ENCODE measurements at regions not wholly inside any gene's neighbourhood (a gene's known extent, or its start where the extent isn't known, plus 50 kb on each side); places are given as distances from the start of the nearest gene placed in this dataset.
"Not testable (repeated sequence)": the region's sequence is repeated elsewhere in the genome, so short reads cannot be mapped to it uniquely, and the experiment has no call there.

DNA sequence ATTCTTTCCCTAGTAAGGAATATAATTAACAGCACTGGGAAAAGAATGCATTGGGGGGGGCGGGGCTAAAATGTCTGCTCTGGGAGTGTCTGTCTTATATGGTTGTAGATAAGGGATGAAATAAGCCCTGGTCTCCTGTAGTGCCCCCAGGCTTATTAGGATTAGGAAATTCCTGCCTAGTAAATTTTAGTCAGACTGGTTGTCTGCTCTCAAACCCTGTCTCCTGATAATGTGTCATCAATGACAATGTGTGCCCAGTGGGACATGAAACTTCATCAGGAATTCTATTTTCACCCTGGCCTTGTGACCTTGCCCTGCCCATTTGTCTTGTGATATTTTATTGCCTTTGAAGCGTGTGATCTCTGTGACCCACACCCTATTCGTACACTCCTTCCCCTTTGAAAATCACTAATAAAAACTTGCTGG is 61.9 kb upstream of the UGT2B7 start:
- H4K20me1 ChIP-seq (ENCODE audit: insufficient read depth); H3K4me3 ChIP-seq (ENCODE audit: low read depth in 2 of 2, low read length in 1 of 2); H3K36me3 ChIP-seq (replicated peaks in 1 of 2; ENCODE audit: control insufficient read depth in 1 of 2, insufficient read depth in 2 of 2, low read length in 1 of 2); POLR2A ChIA-PET; H3F3A ChIP-seq (replicated peaks; ENCODE audit: insufficient read depth); H3K9me3 ChIP-seq; CTCF ChIA-PET; H3K79me2 ChIP-seq (ENCODE audit: insufficient read depth); H3K27ac ChIP-seq (ENCODE audit: low read depth in 2 of 2, low read length in 1 of 2); H2AFZ ChIP-seq (ENCODE audit: low read depth); H3K4me1 ChIP-seq (ENCODE audit: control insufficient read depth in 1 of 2, insufficient read depth in 2 of 2, low read depth in 1 of 2, low read length in 1 of 2); H3K9me2 ChIP-seq; H3K9ac ChIP-seq; DNase-seq; H3K27me3 ChIP-seq (ENCODE audit: insufficient read depth); H3K4me2 ChIP-seq: not testable (repeated sequence)
- 2% methylated on average over 3 of the region's 3 CpGs for WGBS (ENCODE audit: low lambda C conversion rate)

DNA sequence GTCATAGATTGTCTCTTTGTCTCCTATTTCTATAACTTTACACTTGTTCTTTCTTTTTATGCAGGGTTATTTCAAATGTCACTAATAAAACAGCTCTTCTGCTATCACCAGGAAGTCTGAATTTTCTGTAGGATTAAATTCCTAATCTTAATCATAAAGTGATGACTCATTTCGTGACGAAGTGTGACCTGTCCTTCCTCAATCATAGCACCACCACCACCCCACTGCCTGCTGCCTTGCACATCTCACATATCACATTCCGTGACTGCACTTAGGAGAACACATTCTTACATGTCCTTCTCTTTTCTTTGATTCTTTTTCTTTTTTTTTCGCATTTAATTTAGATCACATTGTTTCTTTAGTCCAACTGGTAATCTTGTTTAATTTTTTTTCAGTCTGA is 57.7 kb upstream of the UGT2B7 start:
- CTCF ChIA-PET = no interaction called here
- TF ChIP-seq SMC3 (IDR thresholded peaks at IDR 0.05; ENCODE audit: low read depth, low read length) (no peak), JUND (IDR thresholded peaks at IDR 0.05) (no peak), SIN3A (IDR thresholded peaks at IDR 0.05; ENCODE audit: borderline replicate concordance, low read depth, low read length) (no peak)
- Histone ChIP-seq H3K79me2 (ENCODE audit: insufficient read depth) (no peaks in the 10 kb centered on the region), H3K36me3 (replicated peaks in 1 of 2; ENCODE audit: control insufficient read depth in 1 of 2, insufficient read depth in 2 of 2, low read length in 1 of 2) (no peaks in the 10 kb centered on the region), H4K20me1 (ENCODE audit: insufficient read depth) (no peaks in the 10 kb centered on the region), H2AFZ (ENCODE audit: low read depth) (no peak overlapping the region), H3F3A (replicated peaks; ENCODE audit: insufficient read depth) (no peaks in the 10 kb centered on the region), H3K9me2 (no peaks in the 10 kb centered on the region), H3K27me3 (ENCODE audit: insufficient read depth) (no peaks in the 10 kb centered on the region), H3K4me3 (ENCODE audit: low read depth in 2 of 2, low read length in 1 of 2) (no peak overlapping the region), H3K9ac (no peak overlapping the region), H3K9me3 (no peaks in the 10 kb centered on the region; the same call in 1 of the 2 replicates), H3K4me1 (ENCODE audit: control insufficient read depth in 1 of 2, insufficient read depth in 2 of 2, low read depth in 1 of 2, low read length in 1 of 2) (no peaks in the 10 kb centered on the region), H3K4me2 (no peak overlapping the region), H3K27ac (ENCODE audit: low read depth in 2 of 2, low read length in 1 of 2) (no peak overlapping the region)
- no peak for DNase-seq
- POLR2A ChIA-PET = no interaction called here
- WGBS (ENCODE audit: low lambda C conversion rate) = 5% methylated on average over 4 of the region's 4 CpGs

DNA sequence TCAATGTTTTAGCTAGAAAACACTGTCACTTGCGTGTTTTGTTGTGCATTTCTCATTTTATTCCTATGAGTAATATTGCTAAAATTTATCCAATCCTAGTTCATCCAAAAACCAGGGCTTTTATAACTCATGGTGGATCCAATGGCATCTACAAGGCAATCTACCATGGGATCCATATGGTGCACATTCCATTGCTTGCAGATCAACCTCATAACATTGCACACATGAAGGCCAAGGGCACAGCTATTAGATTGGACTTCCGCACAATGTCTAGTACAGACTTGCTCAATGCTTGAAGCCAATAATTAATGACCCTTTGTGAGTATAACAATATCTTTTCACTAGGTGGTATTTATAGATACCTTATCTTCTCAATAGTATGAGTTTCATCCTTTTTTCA is 57.2 kb upstream of the UGT2B7 start:
- H3K4me3 ChIP-seq (ENCODE audit: low read depth in 2 of 2, low read length in 1 of 2) = no peak overlapping the region
- no peaks in the 10 kb centered on the region for H3F3A ChIP-seq (replicated peaks; ENCODE audit: insufficient read depth)
- ChIA-PET CTCF (no interaction called here), POLR2A (no interaction called here)
- 18% methylated on average over 2 of the region's 2 CpGs for whole genome bisulfite sequencing (ENCODE audit: low lambda C conversion rate)
- no peak overlapping the region for H3K27ac ChIP-seq (ENCODE audit: low read depth in 2 of 2, low read length in 1 of 2)
- no peaks in the 10 kb centered on the region for H3K9me2 ChIP-seq
- no peaks in the 10 kb centered on the region for H3K27me3 ChIP-seq (ENCODE audit: insufficient read depth)
- no peak overlapping the region for H3K9ac ChIP-seq
- no peak overlapping the region for H3K4me2 ChIP-seq
- H3K36me3 ChIP-seq (replicated peaks in 1 of 2; ENCODE audit: control insufficient read depth in 1 of 2, insufficient read depth in 2 of 2, low read length in 1 of 2) = no peaks in the 10 kb centered on the region
- H3K4me1 ChIP-seq (ENCODE audit: control insufficient read depth in 1 of 2, insufficient read depth in 2 of 2, low read depth in 1 of 2, low read length in 1 of 2) = no peaks in the 10 kb centered on the region
- no peaks in the 10 kb centered on the region; the same call in 1 of the 2 replicates for H3K9me3 ChIP-seq
- no peak overlapping the region for H2AFZ ChIP-seq (ENCODE audit: low read depth)
- H3K79me2 ChIP-seq (ENCODE audit: insufficient read depth) = no peaks in the 10 kb centered on the region
- H4K20me1 ChIP-seq (ENCODE audit: insufficient read depth) = no peaks in the 10 kb centered on the region
- DNase-seq = no peak
- TF ChIP-seq EP300 (IDR thresholded peaks at IDR 0.05; ENCODE audit: borderline replicate concordance in 1 of 2, low read depth in 1 of 2, low read length in 1 of 2) (no peak), GATA2 (CRISPR knock-in tag; IDR thresholded peaks at IDR 0.05) (no peak), FOXJ3 (CRISPR knock-in tag; IDR thresholded peaks at IDR 0.05) (no peak), RAD21 (IDR thresholded peaks at IDR 0.05; ENCODE audit: low read length) (no peak), SIN3A (IDR thresholded peaks at IDR 0.05; ENCODE audit: borderline replicate concordance, low read depth, low read length) (no peak), EZH2phosphoT487 (IDR thresholded peaks at IDR 0.05; ENCODE audit: borderline replicate concordance, low read depth) (no peak), NFIC (IDR thresholded peaks at IDR 0.05; ENCODE audit: borderline replicate concordance) (no peak), MEF2A (IDR thresholded peaks at IDR 0.05; ENCODE audit: borderline replicate concordance, low read depth) (no peak), ELF1 (IDR thresholded peaks at IDR 0.05) (no peak)
- TF ChIP-seq, protein P1, sequence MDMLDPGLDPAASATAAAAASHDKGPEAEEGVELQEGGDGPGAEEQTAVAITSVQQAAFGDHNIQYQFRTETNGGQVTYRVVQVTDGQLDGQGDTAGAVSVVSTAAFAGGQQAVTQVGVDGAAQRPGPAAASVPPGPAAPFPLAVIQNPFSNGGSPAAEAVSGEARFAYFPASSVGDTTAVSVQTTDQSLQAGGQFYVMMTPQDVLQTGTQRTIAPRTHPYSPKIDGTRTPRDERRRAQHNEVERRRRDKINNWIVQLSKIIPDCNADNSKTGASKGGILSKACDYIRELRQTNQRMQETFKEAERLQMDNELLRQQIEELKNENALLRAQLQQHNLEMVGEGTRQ (IDR thresholded peaks at IDR 0.05; ENCODE audit: borderline replicate concordance, low read depth, low read length) = no peak
- TF ChIP-seq, protein P2, sequence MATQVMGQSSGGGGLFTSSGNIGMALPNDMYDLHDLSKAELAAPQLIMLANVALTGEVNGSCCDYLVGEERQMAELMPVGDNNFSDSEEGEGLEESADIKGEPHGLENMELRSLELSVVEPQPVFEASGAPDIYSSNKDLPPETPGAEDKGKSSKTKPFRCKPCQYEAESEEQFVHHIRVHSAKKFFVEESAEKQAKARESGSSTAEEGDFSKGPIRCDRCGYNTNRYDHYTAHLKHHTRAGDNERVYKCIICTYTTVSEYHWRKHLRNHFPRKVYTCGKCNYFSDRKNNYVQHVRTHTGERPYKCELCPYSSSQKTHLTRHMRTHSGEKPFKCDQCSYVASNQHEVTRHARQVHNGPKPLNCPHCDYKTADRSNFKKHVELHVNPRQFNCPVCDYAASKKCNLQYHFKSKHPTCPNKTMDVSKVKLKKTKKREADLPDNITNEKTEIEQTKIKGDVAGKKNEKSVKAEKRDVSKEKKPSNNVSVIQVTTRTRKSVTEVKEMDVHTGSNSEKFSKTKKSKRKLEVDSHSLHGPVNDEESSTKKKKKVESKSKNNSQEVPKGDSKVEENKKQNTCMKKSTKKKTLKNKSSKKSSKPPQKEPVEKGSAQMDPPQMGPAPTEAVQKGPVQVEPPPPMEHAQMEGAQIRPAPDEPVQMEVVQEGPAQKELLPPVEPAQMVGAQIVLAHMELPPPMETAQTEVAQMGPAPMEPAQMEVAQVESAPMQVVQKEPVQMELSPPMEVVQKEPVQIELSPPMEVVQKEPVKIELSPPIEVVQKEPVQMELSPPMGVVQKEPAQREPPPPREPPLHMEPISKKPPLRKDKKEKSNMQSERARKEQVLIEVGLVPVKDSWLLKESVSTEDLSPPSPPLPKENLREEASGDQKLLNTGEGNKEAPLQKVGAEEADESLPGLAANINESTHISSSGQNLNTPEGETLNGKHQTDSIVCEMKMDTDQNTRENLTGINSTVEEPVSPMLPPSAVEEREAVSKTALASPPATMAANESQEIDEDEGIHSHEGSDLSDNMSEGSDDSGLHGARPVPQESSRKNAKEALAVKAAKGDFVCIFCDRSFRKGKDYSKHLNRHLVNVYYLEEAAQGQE (IDR thresholded peaks at IDR 0.05; ENCODE audit: low read depth, low read length) = no peak
- TF ChIP-seq, protein P3, sequence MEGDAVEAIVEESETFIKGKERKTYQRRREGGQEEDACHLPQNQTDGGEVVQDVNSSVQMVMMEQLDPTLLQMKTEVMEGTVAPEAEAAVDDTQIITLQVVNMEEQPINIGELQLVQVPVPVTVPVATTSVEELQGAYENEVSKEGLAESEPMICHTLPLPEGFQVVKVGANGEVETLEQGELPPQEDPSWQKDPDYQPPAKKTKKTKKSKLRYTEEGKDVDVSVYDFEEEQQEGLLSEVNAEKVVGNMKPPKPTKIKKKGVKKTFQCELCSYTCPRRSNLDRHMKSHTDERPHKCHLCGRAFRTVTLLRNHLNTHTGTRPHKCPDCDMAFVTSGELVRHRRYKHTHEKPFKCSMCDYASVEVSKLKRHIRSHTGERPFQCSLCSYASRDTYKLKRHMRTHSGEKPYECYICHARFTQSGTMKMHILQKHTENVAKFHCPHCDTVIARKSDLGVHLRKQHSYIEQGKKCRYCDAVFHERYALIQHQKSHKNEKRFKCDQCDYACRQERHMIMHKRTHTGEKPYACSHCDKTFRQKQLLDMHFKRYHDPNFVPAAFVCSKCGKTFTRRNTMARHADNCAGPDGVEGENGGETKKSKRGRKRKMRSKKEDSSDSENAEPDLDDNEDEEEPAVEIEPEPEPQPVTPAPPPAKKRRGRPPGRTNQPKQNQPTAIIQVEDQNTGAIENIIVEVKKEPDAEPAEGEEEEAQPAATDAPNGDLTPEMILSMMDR (IDR thresholded peaks at IDR 0.05) = no peak
- TF ChIP-seq, protein P4, sequence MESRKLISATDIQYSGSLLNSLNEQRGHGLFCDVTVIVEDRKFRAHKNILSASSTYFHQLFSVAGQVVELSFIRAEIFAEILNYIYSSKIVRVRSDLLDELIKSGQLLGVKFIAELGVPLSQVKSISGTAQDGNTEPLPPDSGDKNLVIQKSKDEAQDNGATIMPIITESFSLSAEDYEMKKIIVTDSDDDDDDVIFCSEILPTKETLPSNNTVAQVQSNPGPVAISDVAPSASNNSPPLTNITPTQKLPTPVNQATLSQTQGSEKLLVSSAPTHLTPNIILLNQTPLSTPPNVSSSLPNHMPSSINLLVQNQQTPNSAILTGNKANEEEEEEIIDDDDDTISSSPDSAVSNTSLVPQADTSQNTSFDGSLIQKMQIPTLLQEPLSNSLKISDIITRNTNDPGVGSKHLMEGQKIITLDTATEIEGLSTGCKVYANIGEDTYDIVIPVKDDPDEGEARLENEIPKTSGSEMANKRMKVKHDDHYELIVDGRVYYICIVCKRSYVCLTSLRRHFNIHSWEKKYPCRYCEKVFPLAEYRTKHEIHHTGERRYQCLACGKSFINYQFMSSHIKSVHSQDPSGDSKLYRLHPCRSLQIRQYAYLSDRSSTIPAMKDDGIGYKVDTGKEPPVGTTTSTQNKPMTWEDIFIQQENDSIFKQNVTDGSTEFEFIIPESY (IDR thresholded peaks at IDR 0.05; ENCODE audit: borderline replicate concordance, low read depth) = no peak

Measured in SK-N-SH (cell line).